ENCODE measurements at regions not wholly inside any gene's neighbourhood (a gene's known extent, or its start where the extent isn't known, plus 50 kb on each side); places are given as distances from the start of the nearest gene placed in this dataset.

- no peak for DNase-seq
Observed at GRCh38 chr2:16140771-16141640, 200.7 kb downstream of the MYCN start.

GRCh38 chr2:16139663-16140615 is 199.6 kb downstream of the MYCN start:
- no peak for DNase-seq

DNA sequence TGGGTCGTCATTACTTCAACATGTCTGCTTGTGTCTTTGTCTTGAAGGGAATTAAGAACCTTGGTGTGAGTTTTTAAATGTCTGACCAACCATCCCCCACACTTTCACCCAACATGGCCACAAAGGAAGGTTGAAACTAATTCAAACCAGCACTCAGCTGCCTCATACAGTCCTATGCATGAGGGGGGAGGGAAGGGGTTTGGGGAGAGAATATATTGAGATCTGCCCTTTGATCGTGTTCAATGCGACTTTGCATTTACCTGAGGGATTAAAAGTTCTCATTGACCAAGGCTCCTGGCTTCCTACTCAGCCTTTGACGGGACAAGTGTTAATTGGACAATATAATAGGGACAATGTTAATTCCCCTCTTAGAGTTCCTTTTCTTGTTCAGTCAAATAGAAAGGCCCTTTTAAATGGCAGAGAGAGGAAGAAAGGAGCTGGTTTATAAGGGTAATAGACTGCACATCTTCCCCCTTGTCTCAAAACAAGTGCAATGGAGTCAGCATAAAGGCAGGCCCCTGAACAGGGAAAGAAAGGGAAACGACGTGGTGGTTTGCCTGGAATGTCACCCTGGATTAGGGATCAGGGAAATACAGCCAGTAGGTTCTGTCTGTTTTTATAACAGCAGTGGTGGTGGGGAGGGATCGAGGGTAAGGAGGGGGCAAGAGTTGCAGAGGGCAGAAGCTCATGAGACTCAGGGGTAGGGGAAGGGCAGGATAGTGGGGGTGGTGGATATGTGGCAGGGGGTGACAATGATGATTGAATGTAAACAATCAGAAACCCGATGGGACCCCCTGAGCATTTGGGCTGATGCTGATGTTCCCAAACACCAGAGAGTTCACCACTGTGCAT is 198.7 kb downstream of the MYCN start:
- DNase-seq, result no peak

- no peak for DNase-seq
Observed at GRCh38 chr2:16137080-16137755, 196.9 kb downstream of the MYCN start.

GRCh38 chr2:16136461-16137035 is 196.2 kb downstream of the MYCN start:
- no peak for DNase-seq

- DNase-seq, result no peak
Observed at GRCh38 chr2:16135913-16136310, 195.6 kb downstream of the MYCN start.

DNA sequence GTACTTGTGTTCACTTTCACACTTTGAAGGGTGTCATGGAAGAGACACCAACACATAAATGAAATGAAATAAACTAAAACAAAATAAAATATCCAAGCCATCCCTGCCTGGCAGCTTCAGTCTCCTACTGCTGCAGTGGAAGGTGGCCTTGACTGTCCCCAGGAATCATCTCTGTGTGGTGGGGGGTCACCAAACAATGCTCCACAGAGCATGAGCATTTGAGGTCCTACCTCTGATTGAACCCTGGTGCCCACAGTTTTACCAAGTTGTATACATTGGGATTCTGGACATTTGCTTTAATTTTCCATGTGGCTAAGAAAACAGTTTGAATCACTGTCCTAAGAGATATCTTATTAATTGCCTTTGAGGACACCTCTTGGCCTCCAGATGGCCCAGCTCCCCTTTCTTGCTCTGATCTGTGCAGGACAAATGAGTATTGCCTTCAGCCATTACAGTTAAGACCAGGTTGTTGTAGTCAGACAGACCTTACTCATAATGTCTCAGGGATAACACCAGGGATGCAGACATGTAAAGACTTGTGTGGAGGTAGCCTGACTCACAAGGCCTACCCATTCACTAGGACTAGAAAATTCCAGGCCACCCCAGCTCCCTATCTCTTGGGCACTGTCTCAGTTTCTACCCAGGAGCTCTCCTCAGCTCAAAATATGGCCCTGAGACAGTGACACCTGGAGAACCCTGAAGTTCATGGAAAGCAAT is 195.0 kb downstream of the MYCN start:
- no peak for DNase-seq

DNA sequence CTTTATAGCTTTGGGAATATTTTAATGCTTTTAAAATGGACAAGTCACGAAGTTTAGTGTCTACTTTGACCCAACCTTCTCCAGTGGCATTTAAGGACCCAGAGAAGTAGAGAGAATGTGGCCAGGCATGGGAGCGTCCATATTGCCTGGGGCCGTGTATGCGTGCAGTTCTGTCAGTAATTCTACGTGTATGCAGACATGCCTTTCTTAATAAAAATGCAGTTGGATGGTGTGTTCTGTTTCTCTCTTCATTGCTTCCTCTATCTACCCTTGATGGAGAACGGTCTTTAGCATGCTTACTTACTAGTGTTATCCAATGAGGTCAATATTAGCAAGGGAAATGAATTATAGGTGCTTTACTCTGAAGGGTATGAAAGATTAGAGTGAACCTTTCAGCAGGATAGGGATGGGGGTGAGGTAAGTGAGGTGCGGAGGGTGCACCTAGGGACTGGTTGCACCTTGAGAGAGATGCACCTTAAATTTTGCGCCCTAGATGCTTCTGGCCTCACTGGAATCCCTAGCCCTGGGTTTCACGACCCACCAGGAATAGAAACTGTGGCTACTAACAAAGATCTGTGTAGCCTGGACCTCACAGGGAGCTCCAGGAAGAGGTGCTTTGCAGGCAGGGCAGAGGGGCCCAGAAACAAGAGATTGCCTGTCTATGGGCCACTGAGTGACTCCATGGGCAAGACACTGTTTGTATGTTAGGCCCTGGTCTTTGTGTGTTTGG is 194.3 kb downstream of the MYCN start:
- DNase-seq, result no peak

DNA sequence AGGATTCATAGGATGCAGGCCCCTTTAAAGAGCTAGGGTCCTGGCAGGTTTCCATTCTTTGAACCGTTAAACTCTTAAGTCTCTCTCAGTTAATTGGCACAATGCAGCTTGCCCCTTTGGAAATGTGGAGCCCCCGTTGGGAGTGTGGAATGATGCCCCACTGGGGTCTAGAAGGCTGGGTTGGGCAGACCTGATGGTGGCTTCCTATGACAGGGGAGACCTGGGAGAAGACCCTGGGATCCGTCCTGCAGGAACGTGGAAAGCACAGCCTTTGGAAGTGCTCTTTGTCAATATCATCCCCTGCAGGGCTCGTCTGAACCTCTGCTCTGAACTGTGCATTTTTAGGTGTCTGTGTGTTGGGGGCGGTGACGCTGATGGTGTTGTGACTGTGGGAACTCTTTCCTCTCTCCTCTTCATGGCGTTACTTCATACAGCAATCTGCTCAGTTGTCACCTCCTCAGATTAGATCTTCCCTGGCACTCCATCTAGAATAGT is 190.6 kb downstream of the MYCN start:
- no peak for DNase-seq

- DNase-seq, result no peak
Observed at GRCh38 chr2:16130541-16130880, 190.2 kb downstream of the MYCN start.

- DNase-seq, result no peak
Observed at GRCh38 chr2:16129716-16130540, 189.6 kb downstream of the MYCN start.

GRCh38 chr2:16128746-16129610 is 188.6 kb downstream of the MYCN start:
- DNase-seq, result no peak

DNA sequence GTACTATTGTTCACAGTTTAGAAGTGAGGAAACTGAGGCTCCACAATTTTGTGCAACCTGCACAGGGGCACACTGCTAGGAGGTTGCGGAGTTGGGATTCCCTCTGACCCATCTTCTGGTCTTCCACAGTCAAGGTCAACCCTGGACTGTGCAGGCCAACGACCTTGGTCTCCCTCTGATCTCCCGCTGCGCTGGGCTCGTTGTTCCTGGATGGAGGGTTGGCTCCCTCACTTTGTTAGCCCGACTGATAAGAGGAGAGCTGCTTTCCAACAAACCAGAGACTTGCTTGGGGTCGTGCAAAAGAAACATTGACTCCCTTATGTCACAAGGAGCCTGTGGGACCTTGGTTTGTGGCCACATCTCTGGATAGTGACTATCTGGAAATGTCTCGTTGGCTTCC is 187.6 kb downstream of the MYCN start:
- DNase-seq, result no peak

DNA sequence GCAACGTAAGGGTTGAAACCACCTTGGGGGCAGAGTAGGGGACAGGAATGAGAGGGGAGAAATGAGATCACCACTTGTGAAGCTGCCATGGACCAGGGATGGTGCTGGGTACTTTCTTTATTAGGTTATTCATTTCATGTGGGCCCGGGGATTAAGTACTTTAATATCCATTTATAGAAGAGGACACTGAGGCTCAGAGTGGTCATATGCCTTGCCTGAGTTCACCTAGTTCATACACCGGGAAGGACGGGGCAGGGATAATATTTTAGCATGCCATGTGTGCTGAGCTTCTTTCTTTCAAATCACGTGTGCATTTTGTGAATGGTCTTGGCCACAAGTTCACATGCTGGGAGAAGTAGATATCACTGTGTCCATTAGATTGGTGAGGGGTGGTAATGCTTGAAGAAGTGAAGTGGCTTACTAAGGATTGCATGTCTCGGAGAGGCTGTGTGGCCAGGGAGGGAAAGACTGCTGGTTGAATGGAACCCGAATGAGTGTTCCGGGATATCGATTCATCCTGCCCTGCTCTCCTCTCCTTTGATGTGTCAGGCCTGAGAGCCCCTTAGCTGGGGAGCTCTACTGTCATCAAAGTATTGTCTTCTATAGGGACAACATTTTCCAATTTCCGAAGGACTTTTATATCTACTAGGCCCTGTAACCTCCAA is 187.1 kb downstream of the MYCN start:
- no peak for DNase-seq

DNA sequence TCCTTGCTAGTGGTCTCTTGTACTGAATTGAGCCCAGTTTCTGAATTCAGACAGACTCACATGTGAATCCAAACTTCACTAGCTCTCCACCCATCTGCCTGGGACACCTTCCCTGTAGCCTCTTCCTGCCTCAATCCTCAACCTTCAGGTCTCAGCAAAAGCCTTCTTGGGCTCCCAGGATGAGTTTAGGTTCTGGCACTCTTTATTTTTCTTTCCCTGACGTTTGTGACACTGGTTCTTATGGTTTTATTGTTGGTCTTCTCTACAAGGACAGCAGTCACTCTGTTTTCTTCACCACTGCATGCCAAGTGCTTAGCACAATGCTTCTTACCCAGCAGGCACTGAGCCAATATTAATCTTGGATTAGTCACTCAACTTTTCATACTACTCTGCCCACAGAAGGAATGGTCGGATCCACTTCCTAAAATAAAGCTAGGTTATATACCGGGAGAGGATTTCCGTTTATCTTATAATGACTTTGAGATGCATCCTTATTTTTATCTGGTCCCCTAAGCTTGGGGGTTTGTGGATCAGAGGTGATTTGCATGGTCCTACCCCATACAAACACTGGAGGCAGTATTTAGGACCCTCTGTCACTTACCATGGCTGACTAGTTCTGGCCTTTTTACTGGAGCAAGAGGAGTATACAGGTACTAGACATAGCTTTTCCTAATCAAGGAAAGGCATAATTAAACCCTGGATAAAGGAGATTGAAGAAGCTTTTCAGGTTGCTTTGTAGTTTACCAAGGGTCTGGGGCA is 186.3 kb downstream of the MYCN start:
- no peak for DNase-seq

- no peak for DNase-seq
Observed at GRCh38 chr2:16125614-16126516, 185.5 kb downstream of the MYCN start.

Measured in NCI-H2227 treated with DMSO at 0.1 percent for 48 hours (cell line).